ENCODE measurements at regions not wholly inside any gene's neighbourhood (a gene's known extent, or its start where the extent isn't known, plus 50 kb on each side); places are given as distances from the start of the nearest gene placed in this dataset.
"Not testable (repeated sequence)": the region's sequence is repeated elsewhere in the genome, so short reads cannot be mapped to it uniquely, and the experiment has no call there.

DNA sequence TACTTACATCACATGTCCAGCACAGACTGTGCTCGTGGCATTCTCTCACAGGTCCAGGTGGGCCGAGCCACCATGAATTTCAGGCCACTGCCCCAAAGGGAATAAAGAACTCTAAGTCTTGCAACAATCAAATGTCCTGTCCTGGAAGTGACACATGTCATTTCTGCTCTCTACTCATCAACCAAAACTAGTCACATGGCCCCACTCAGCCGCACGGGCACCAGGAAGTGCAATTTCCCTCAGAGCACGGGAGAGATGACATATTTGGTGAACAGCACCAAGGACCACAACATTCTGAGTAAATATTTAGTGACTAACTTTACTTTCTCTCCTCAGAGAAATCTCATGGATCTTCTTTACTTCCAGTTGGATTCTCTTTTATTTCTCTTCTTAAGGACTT is 131.1 kb upstream of the TUT7 start:
- no peak overlapping the region for H3K27ac ChIP-seq
- TF ChIP-seq ZFX (IDR thresholded peaks at IDR 0.05), result no peak
- TF ChIP-seq CTCF (conservative IDR thresholded peaks at IDR 0.05), result no peak

GRCh38 chr9:86483496-86483895 is 129.3 kb upstream of the TUT7 start:
- TF ChIP-seq ZFX (IDR thresholded peaks at IDR 0.05) (no peak), CTCF (conservative IDR thresholded peaks at IDR 0.05) (no peak)
- no peak overlapping the region for H3K27ac ChIP-seq

DNA sequence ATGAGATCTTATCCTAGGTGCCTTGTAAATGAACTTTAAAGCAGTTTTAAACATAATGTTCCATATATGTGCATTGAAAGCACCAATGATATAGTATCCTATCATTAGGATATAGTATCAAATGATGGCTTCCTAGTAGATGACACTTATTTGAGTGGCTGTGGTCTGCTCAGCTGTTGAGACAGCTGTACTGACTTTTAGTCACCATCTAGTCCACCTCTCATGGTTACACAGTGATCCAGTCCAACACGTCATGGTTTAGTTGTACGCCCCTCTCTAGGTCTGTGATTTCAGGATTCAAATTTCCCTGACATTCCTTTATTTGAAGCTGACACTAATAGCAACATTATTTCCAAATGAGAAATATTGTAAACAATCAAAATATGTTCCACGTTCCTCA is 127.3 kb upstream of the TUT7 start:
- TF ChIP-seq CTCF (conservative IDR thresholded peaks at IDR 0.05) (no peak), ZFX (IDR thresholded peaks at IDR 0.05) (no peak)

GRCh38 chr9:86475255-86475654 is 121.0 kb upstream of the TUT7 start:
- H3K27ac ChIP-seq, result not testable (repeated sequence)

More for the DNA sequence above, 127.3 kb upstream of the TUT7 start:
- H3K27ac ChIP-seq, result no peak overlapping the region

DNA sequence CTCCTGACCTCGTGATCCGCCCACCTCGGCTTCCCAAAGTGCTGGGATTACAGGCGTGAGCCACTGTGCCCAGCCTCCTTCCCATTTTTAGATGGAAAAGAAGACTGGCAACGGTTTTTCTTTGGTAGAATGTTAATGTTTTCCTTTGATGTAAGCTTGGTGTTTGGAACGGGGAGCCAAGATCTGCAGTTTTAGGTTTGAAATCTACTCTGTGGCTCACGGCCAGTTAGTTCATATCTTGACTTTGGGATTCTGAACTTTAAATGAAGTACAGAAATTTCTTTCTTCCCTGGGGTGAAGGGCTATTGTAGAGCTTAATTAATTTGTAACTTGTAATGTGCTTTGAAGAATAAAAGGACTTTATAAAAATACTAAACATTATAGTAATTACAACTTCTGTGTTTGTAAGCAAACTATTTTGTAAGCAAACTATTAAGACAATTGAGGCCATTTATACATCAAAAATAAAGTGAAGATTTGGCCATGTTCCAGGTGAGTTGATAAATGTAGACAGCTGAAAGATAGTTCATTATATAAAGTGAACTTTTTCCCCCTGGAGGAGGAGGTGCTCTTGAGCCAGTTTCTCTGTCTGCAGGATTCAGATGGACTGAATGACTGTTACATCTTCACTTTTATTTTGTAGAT is 117.1 kb upstream of the TUT7 start:
- TF ChIP-seq CTCF (conservative IDR thresholded peaks at IDR 0.05) (no peak), ZFX (IDR thresholded peaks at IDR 0.05) (no peak)
- no peak overlapping the region for H3K27ac ChIP-seq

DNA sequence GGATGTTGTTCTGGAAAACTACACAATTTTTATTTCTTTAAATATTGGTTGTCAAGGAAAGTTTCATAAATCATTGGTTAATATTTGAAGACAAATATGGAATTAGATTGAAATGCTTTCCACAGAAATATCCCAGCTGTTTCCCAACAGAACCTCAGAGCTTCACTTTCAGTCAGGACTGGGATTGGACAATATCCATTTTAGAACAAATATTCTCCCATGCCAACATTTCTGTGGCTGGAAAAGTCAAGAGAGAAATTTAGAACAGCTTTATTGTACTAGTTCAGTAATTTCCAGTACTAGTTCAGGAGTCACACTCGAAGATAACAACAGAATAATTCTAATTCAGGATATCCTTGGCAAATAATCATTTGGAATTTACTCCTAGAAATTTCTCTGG is 116.1 kb upstream of the TUT7 start:
- H3K27ac ChIP-seq, result no peak overlapping the region
- no peak for TF ChIP-seq ZFX (IDR thresholded peaks at IDR 0.05)
- TF ChIP-seq CTCF (conservative IDR thresholded peaks at IDR 0.05), result no peak

DNA sequence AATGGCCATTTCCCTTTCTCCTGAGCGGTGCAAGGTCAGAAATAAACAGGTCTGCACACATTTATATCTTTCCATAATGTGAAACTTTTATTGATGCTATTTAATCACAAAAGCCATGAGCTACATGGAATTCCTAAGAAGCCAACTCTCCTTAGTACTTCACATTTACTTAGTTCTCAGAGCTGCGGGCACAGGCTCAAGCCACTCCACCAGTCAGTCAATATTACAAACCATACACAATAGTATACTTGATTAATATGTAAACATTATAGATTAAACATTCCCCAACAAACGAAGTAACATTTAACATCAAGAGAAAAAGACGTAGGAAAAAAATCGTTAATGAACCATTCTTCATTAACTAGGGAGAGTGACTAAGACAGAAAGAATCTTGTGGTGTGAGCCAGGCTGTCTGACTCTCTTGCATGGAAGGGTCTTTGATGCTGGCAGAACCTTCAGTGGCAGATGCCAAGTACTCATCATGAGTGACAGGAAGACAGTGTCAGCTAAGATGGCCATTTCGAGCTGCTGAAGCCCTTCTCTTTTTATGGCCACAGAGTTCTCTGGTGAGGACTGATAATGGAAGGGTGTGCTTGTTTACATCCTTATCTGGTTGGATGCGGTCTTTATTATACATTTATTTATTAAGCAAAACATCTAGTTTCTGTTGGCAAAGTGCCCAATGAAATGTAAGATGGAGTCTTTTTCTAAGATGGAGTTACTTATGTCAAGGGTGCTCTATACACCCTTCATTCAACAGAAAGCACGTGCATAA is 115.5 kb upstream of the TUT7 start:
- H3K27ac ChIP-seq, result no peak overlapping the region
- no peak for TF ChIP-seq ZFX (IDR thresholded peaks at IDR 0.05)
- no peak for TF ChIP-seq CTCF (conservative IDR thresholded peaks at IDR 0.05)

DNA sequence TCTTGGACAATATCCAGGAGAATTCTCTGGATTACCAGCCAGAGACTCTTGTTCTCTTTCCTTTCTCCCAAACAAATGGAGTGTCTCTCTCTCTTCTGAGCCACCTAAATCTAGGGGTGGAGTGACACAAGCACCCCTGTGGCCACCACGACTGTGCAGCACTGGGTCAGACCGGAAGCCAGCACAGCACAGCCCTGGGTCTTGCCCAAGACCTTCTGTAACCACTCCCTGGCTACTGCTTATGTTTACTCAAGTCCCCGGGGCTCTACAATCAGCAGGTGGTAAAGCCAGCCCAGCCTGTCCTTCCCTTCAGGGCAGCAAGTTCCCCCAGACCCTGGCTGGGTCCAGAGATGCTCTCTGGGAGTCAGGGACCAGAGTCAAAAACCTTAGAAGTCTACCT is 110.0 kb upstream of the TUT7 start:
- no peak overlapping the region for H3K27ac ChIP-seq
- TF ChIP-seq ZFX (IDR thresholded peaks at IDR 0.05) (no peak), CTCF (conservative IDR thresholded peaks at IDR 0.05) (no peak)
